Stimulated activated CD8-positive, alpha-beta memory T cell treated with anti-CD3 and anti-CD28 coated beads, Interleukin-7, amount 100 ng/mL, for 48 hours (primary cell): ENCODE measurements at regions not wholly inside any gene's neighbourhood (a gene's known extent, or its start where the extent isn't known, plus 50 kb on each side); places are given as distances from the start of the nearest gene placed in this dataset.

ENCODE experiments used
- DNase-seq, 2 donors: peaks; one replicate each; pipeline ENCODE4 v3.0.0-alpha.2; 2020; ENCODE audit warnings: low read depth in 1 of 2; ENCODE audit errors: extremely low read depth in 1 of 2

- no peak for DNase-seq
These were observed 377.2 kb downstream of the MN1 start for GRCh38 chr22:27424319-27424718.

GRCh38 chr22:27429476-27429875, 372.1 kb downstream of the MN1 start:
- no peak for DNase-seq

- no peak for DNase-seq
These were observed 370.5 kb downstream of the MN1 start for GRCh38 chr22:27431081-27431480.

- DNase-seq, result no peak
These were observed 369.7 kb downstream of the MN1 start for GRCh38 chr22:27431896-27432295.

GRCh38 chr22:27433099-27433498, 368.5 kb downstream of the MN1 start:
- DNase-seq, result no peak

GRCh38 chr22:27433585-27434190, 367.9 kb downstream of the MN1 start:
- no peak for DNase-seq

GRCh38 chr22:27434898-27435297, 366.7 kb downstream of the MN1 start:
- DNase-seq, result no peak

GRCh38 chr22:27435844-27436576, 365.5 kb downstream of the MN1 start:
- no peak for DNase-seq

GRCh38 chr22:27436591-27436990, 365.0 kb downstream of the MN1 start:
- no peak for DNase-seq

- DNase-seq, result no peak
These were observed 364.0 kb downstream of the MN1 start for GRCh38 chr22:27437570-27437969.

GRCh38 chr22:27438271-27438980, 363.1 kb downstream of the MN1 start:
- no peak for DNase-seq

GRCh38 chr22:27439131-27439530, 362.4 kb downstream of the MN1 start:
- no peak for DNase-seq

- no peak for DNase-seq
These were observed 361.2 kb downstream of the MN1 start for GRCh38 chr22:27440304-27440865.

- DNase-seq, result no peak
These were observed 359.7 kb downstream of the MN1 start for GRCh38 chr22:27441706-27442475.

- DNase-seq, result no peak
These were observed 358.2 kb downstream of the MN1 start for GRCh38 chr22:27443306-27443705.

- no peak for DNase-seq
These were observed 355.7 kb downstream of the MN1 start for GRCh38 chr22:27445881-27446280.

- DNase-seq, result no peak
These were observed 354.3 kb downstream of the MN1 start for GRCh38 chr22:27447289-27447688.

- no peak for DNase-seq
These were observed 351.1 kb downstream of the MN1 start for GRCh38 chr22:27450448-27450847.

- no peak for DNase-seq
These were observed 349.3 kb downstream of the MN1 start for GRCh38 chr22:27452245-27452644.

GRCh38 chr22:27452922-27453321, 348.6 kb downstream of the MN1 start:
- DNase-seq, result no peak

GRCh38 chr22:27453725-27454124, 347.8 kb downstream of the MN1 start:
- DNase-seq, result no peak
